Stomach (tissue), 4 donors: ENCODE measurements at regions not wholly inside any gene's neighbourhood (a gene's known extent, or its start where the extent isn't known, plus 50 kb on each side); places are given as distances from the start of the nearest gene placed in this dataset.

Experiments used
- EP300 ChIP-seq: sonication (generic); formaldehyde crosslinking; IDR thresholded peaks from one replicate; pipeline ENCODE4 v1.6.1; 2017; ENCODE audit warnings: antibody characterized with exemption
- POLR2A ChIP-seq, 4 donors: fragments of 450-650 bp; IDR thresholded peaks; one replicate each; pipeline ENCODE4 v1.6.1; 2016; ENCODE audit warnings: antibody characterized with exemption in 4 of 4, control low read depth in 2 of 4, mild to moderate bottlenecking in 1 of 4, moderate library complexity in 1 of 4
- POLR2AphosphoS5 ChIP-seq, 3 donors: sonication (generic); formaldehyde crosslinking; IDR thresholded peaks; one replicate each; pipeline ENCODE4 v1.6.1; 2016; ENCODE audit warnings: antibody characterized with exemption in 3 of 3
- TF ChIP-seq, protein P1 (sequence below), 7 experiments: fragments of 450-650 bp in 4 of 7; fragments of 200-600 bp in 3 of 7; sonication (generic) in 3 of 7; IDR thresholded peaks; one replicate each; pipeline ENCODE4 v1.5.1; 2016 to 2019; ENCODE audit warnings: antibody characterized with exemption in 7 of 7, control low read depth in 2 of 7, mild to moderate bottlenecking in 1 of 7

DNA sequence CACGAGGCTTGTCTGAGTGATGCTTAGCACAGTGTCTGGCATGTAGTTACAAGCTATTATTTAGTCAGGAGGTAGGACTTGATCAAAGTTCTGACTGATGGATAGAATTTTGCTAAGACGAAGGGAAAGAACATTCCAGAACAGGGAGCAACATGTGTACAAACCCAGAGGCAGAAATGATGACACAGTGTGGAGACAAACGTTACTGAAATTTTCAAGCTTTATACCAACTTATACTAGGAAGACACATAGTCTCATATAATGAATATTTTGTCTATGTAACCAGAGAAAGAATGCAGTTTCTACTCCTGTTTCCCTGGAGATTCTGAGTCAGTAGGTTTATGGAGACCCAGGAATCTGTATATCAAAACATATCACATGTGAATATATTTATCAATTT is 123.4 kb downstream of the FAM124B start:
- TF ChIP-seq, protein P1, sequence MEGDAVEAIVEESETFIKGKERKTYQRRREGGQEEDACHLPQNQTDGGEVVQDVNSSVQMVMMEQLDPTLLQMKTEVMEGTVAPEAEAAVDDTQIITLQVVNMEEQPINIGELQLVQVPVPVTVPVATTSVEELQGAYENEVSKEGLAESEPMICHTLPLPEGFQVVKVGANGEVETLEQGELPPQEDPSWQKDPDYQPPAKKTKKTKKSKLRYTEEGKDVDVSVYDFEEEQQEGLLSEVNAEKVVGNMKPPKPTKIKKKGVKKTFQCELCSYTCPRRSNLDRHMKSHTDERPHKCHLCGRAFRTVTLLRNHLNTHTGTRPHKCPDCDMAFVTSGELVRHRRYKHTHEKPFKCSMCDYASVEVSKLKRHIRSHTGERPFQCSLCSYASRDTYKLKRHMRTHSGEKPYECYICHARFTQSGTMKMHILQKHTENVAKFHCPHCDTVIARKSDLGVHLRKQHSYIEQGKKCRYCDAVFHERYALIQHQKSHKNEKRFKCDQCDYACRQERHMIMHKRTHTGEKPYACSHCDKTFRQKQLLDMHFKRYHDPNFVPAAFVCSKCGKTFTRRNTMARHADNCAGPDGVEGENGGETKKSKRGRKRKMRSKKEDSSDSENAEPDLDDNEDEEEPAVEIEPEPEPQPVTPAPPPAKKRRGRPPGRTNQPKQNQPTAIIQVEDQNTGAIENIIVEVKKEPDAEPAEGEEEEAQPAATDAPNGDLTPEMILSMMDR (IDR thresholded peaks at IDR 0.05), result no peak
- TF ChIP-seq POLR2AphosphoS5 (IDR thresholded peaks at IDR 0.05) (no peak), POLR2A (IDR thresholded peaks at IDR 0.05) (no peak), EP300 (no peak)
